T1000 (cell line): ENCODE measurements at regions not wholly inside any gene's neighbourhood (a gene's known extent, or its start where the extent isn't known, plus 50 kb on each side); places are given as distances from the start of the nearest gene placed in this dataset.
"Not testable (repeated sequence)": the region's sequence is repeated elsewhere in the genome, so short reads cannot be mapped to it uniquely, and the experiment has no call there.

Experiments
- DNase-seq: peaks from one replicate; lab custom pipeline; 2025; ENCODE audit warnings: mixed read lengths; lab: John Stamatoyannopoulos, UW

GRCh38 chr12:31820832-31821231, 92.0 kb upstream of the AMN1 start:
- DNase-seq: no peak

GRCh38 chr12:31819427-31819826, 90.6 kb upstream of the AMN1 start:
- no peak for DNase-seq

DNA sequence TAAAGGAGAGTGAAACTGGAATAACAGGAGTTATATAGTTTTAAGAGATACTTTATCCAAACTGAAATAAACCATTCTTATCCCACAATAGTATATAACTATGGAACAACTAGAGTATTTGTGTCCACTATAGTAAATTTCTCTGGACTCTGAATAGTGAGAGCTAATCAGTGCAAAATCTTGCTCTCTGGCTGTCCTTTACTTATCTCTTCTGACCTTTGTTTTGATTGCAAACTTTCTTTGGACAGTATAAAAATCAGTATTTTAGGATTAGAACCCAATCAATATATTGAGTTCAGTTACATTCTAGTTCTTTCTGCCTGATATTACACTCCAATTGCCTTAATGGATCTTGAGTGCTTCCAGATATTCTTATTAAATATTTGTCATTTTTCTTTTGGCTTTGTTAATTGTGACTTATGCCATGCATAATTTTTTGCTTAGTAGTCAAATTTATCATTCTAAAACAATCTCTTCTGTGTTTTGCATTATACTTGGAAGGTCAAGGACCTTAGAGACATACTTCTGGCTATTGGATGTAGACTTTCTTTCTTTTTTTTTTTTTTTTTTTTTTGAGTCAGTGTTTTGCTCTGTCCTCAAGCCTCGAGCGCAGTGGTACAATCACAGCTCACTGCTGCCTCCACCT, 89.9 kb upstream of the AMN1 start:
- no peak for DNase-seq

GRCh38 chr12:31817120-31817519, 88.3 kb upstream of the AMN1 start:
- no peak for DNase-seq

GRCh38 chr12:31815096-31815495, 86.3 kb upstream of the AMN1 start:
- no peak for DNase-seq

GRCh38 chr12:31813305-31813704, 84.5 kb upstream of the AMN1 start:
- no peak for DNase-seq

DNA sequence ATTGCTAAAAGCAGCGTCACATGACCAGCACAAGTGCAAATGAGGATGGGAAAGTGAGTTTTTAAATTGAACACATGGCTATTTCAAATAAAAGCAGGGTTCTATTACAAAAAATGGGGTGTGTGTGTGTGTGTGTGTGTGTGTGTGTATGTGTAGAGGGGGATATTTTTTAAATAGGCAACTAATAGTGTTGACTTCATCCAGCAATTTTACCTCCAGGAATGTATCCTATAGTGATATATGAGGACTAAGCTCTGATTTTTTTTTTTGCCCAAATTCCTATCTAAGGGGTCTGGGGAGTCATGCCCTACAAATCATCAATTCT, 78.9 kb upstream of the AMN1 start:
- DNase-seq: no peak

DNA sequence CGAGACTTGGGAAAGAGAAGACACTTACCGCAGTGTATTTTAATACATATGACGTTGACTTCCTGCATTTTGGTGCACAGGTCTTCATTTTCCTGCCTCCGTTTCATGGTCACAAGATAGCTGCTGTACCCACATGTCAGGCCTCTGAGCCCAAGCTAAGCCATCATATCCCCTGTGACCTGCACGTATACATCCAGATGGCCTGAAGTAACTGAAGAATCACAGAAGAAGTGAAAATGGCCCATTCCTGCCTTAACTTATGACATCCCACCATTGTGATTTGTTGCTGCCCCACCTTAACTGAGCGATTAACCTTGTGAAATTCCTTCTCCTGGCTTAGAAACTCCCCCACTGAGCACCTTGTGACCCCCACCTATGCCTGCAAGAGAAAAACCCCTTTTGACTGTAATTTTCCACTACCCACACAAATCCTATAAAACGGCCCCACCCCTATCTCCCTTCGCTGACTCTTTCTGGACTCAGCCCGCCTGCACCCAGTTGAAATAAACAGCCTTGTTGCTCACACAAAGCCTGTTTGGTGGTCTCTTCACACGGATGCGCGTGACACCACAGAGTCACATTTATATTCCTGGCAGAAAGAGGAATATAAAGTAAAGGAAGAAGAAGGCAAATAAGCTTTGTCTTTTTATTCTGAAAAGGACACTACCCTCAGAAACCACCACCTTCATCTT, 78.4 kb upstream of the AMN1 start:
- DNase-seq: not testable (repeated sequence)

GRCh38 chr12:31805681-31806080, 76.9 kb upstream of the AMN1 start:
- not testable (repeated sequence) for DNase-seq

DNA sequence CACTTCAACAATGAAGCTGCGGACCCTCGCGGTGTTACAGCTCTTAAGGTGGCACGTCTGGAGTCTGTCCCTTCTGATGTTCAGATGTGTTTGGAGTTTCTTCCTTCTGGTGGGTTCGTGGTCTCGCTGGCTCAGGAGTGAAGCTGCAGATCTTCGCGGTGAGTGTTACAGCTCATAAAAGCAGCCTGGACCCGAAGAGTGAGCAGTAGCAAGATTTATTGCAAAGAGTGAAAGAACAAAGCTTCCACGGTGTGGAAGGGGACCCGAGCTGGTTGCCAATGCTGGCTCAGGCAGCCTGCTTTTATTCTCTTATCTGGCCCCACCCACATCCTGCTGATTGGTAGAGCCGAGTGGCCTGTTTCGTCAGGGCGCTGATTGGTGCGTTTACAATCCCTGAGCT, 75.9 kb upstream of the AMN1 start:
- DNase-seq: not testable (repeated sequence)

DNA sequence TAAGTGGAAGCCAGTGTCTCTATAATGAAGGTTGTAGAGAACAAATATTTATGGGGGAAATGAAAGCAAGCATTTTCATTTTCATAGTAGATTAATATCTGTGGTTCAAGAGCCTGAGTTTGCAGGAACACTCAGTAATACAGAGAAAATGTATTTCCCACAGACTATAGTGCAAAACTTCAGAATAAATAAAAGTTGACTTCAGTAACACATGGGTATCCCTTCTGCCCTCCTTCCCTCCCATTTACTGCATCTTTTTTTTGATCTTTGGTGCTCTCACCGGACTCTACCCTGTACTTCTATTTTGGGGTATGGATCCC, 75.3 kb upstream of the AMN1 start:
- no peak for DNase-seq

- DNase-seq: no peak
These were observed 74.7 kb upstream of the AMN1 start for GRCh38 chr12:31803306-31804184.

- DNase-seq: no peak
These were observed 73.1 kb upstream of the AMN1 start for GRCh38 chr12:31801872-31802271.

- DNase-seq: no peak
These were observed 68.5 kb upstream of the AMN1 start for GRCh38 chr12:31797230-31797872.

- no peak for DNase-seq
These were observed 67.6 kb upstream of the AMN1 start for GRCh38 chr12:31796270-31796951.

DNA sequence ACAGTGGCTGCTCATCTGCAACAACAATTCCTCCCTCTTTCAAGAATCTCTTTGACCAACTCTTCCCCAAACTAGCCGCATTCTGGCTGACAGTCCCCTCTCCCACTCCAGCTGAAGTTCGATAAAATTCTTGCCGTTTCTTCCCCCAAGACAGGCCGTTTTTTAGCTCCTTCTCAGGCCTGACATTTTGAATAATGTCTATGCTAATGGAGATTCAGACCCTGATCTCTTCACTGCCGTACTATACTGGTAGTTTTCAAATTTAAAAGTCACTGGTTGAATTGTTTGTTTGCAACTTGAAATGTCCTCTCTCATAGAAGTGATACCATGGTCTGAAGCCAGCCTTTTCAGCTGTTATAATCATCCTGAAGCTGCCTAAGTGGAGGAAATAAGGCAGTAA, 65.9 kb upstream of the AMN1 start:
- no peak for DNase-seq

DNA sequence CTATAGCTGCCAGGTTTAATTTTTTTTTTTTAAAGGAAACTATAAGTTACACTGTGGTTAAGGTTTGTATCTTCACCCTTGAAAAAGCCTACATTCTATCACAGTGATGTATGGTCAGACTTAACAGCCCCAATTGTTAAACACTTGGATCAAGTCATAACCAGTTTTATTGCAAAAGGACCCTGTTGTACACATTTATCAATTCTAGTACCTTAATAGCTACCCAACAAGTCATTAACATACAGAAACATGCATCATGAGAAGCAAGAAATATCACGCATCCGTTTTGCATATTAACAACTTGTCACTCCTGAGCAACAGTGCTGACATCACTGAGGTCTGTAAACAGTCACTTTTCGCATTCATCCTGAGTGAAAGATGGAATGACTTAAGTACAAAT, 62.4 kb upstream of the AMN1 start:
- DNase-seq: not testable (repeated sequence)

- no peak for DNase-seq
These were observed 61.9 kb upstream of the AMN1 start for GRCh38 chr12:31790759-31791158.

DNA sequence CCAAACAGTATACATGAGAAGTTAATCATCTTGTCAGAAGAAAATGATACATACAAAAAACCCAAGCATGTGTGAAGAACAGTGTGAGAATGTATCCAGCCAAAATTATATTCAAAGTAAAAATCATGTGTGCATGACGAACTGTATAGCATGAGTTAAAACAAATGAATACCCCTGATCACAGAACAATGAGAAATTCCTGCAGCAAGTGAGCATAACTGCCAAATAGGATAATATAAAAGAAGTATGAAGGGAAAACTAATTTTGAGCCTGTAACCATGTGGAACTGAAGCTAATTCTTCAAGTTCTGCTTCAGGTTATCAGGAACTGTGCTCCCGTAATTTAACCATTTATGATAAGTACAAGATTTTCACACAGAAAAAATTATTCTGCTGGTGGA, 56.5 kb upstream of the AMN1 start:
- DNase-seq: no peak

GRCh38 chr12:31783996-31784645, 55.3 kb upstream of the AMN1 start:
- no peak for DNase-seq

- no peak for DNase-seq
These were observed 54.7 kb upstream of the AMN1 start for GRCh38 chr12:31783556-31783955.
